ENCODE measurements at regions not wholly inside any gene's neighbourhood (a gene's known extent, or its start where the extent isn't known, plus 50 kb on each side); places are given as distances from the start of the nearest gene placed in this dataset.

DNA sequence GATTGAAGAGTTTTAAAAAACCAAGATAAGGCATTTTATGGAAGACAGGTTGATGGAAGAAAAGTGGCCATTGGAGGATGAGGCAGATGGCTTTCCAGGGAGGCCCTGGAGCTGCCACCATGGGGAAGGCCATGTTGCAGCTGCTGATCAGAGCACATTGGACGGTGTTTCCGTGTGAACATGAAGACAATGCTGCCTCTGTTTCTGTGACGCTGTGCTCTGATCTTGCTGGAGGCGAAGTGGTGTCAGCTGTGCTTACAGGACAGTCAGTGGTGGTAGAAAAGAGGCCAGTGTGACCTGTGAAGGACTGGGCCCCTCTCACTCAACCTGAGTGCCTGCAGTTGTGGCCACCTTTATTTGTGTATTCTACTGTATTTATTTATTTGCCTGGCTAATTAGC lies 132.9 kb downstream of the FAM204A start:
- Mint-ChIP-seq H3K4me1 (ENCODE audit: low read depth) (no peaks in the 10 kb centered on the region), H3K4me3 (no peak overlapping the region), H3K27ac (no peak overlapping the region), H3K27me3 (peaks cover 24% of the 10 kb centered on the region), H3K9me3 (no peaks in the 10 kb centered on the region), H3K36me3 (ENCODE audit: low read depth) (no peaks in the 10 kb centered on the region)

DNA sequence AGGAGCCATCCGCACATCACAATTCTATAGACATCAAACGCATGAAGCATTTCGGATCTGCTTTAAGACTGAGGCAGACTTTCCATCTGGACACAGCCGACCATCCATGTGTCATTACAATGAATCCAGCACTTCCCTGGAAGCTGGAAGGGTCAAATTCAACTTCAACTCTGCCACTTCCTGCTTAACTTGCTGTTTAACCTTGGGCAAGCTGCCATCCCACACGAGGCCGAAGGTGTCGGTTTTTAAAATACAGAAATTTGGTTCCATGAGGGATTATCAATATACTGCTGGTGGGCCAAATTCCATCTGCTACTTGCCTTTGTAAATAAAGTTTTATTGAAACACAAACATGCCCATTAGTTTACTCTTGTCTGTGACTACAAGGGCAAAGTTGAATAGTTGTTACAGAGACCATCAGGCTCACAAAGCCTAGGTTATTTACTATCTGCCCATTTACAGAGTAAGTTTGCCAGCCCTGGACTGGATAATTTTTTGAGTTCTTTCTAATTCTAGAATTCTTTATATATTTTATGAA lies 134.6 kb downstream of the FAM204A start:
- Mint-ChIP-seq H3K27me3 (peaks cover 32% of the 10 kb centered on the region), H3K9me3 (no peaks in the 10 kb centered on the region), H3K4me3 (no peak overlapping the region), H3K27ac (no peak overlapping the region), H3K4me1 (ENCODE audit: low read depth) (no peaks in the 10 kb centered on the region), H3K36me3 (ENCODE audit: low read depth) (no peaks in the 10 kb centered on the region)

DNA sequence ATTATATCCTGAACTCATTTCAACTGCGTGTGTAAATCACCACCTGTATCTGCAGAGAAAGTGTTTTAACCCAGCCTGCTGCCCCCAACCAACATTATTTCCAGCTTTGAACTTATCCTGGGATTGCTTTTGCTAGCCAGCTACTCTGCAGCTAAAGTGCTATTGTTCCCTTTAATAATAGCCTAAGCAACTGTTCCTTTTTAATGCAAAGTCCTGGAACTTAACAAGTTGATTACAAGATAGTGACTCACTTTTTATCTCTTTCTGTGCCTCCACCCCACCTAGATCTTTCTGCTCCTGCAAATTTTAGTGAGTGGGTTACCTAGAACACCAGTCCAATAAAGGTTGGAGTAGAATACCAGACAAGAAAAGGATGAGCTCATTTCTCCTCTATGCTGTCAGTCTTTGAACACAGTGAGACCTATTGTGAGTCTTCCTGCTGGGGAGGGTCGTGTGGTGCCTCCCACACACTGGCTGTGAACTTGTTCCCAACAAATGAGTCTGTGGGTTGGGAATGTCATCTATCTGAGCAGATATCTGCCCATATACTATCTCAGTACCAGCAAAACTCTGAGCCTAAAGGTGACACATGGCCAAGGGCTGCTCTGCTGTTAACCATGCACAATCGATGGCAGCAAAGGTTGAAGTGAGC lies 137.7 kb downstream of the FAM204A start:
- H3K4me1 Mint-ChIP-seq (ENCODE audit: low read depth) = no peaks in the 10 kb centered on the region
- no peaks in the 10 kb centered on the region for H3K36me3 Mint-ChIP-seq (ENCODE audit: low read depth)
- no peak overlapping the region for H3K27ac Mint-ChIP-seq
- H3K4me3 Mint-ChIP-seq = no peak overlapping the region
- H3K27me3 Mint-ChIP-seq = peaks cover 39% of the 10 kb centered on the region
- H3K9me3 Mint-ChIP-seq = peaks cover 4% of the 10 kb centered on the region

DNA sequence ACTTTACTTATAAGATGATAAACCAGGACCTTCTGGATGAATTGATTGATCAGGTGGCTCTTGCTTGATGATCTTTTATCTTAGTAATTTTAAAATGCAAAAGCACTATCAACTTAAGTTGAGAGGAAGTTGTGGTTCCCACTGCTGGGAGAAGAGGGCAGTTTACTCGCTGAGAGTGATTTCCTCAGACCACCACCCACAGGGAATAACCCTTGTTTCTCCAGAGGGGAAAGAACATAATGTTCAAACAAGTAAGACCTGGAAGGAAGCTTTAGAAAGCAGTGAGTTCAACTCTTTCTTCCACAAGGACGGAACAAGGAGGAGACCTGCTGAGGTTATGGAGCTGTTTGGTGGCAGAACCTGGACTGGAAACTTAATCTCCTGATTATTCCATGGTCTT lies 138.7 kb downstream of the FAM204A start:
- Mint-ChIP-seq H3K4me1 (ENCODE audit: low read depth) (no peaks in the 10 kb centered on the region), H3K9me3 (peaks cover 4% of the 10 kb centered on the region), H3K36me3 (ENCODE audit: low read depth) (no peaks in the 10 kb centered on the region), H3K27me3 (peaks cover 35% of the 10 kb centered on the region), H3K4me3 (no peak overlapping the region), H3K27ac (no peak overlapping the region)

DNA sequence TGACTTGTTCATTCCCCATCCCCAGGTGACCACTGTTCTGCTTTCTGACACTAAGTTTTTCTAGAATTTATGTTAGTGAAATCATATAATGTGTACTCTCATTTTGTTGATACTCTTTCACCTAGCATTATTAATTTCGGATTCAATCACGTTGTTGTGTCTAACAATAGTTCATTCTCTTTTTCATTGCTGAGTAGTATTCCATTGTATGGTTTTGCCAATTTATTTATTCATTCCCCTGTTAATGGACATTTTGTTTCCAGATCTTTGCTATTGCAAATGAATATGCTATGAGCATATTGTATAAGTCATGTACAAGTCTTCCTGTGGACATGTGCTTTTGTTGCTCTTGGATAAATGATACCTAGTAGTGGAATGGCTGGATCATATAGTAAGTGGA lies 146.4 kb downstream of the FAM204A start:
- Mint-ChIP-seq H3K27ac (no peak overlapping the region), H3K36me3 (ENCODE audit: low read depth) (no peaks in the 10 kb centered on the region), H3K4me1 (ENCODE audit: low read depth) (no peaks in the 10 kb centered on the region), H3K9me3 (peaks cover 8% of the 10 kb centered on the region), H3K4me3 (no peak overlapping the region), H3K27me3 (peaks cover 11% of the 10 kb centered on the region)

DNA sequence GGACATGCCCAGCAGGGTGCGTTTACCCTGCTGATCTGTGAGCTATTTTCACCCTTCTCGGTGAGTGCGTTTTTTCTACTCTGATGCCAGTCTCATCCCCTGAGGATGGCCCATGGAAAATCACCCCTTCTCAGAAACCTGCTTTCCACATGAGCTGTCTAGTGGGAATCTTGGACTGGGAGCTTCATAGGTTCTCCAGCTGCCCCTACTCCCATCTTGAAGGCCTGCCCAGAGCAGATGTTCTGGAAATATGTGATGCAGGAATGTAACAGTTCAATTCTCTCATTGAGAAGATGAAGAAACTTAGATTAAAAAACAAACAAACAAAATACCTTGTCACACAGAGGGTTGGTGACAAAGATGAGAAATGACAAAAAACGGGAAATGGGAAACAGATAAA lies 146.9 kb upstream of the RAB11FIP2 start:
- no peaks in the 10 kb centered on the region for H3K4me1 Mint-ChIP-seq (ENCODE audit: low read depth)
- H3K27ac Mint-ChIP-seq = no peak overlapping the region
- H3K9me3 Mint-ChIP-seq = peaks cover 4% of the 10 kb centered on the region
- no peaks in the 10 kb centered on the region for H3K36me3 Mint-ChIP-seq (ENCODE audit: low read depth)
- H3K4me3 Mint-ChIP-seq = no peak overlapping the region
- H3K27me3 Mint-ChIP-seq = peaks cover 4% of the 10 kb centered on the region

DNA sequence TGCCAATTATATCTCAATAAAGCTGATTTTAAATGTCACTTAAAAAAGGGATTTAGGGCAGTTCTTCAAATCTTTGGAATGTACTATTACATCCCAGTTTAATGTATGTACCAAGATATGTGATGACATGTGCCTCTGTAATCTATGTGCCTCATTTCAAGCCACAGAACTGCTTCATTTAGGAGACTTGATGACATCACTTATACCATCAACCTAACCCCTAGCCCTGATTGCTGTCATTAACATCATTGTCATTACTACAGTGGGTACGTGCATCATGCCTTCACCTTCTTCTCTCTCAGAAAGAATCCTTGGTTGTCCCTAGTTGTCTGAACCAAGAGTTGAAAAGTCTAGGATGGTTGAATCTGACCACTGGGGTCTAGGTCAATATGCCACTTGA lies 134.3 kb upstream of the RAB11FIP2 start:
- Mint-ChIP-seq H3K9me3 (no peaks in the 10 kb centered on the region), H3K4me1 (ENCODE audit: low read depth) (no peaks in the 10 kb centered on the region), H3K27me3 (peaks cover 4% of the 10 kb centered on the region), H3K27ac (no peak overlapping the region), H3K4me3 (no peak overlapping the region), H3K36me3 (ENCODE audit: low read depth) (no peaks in the 10 kb centered on the region)

DNA sequence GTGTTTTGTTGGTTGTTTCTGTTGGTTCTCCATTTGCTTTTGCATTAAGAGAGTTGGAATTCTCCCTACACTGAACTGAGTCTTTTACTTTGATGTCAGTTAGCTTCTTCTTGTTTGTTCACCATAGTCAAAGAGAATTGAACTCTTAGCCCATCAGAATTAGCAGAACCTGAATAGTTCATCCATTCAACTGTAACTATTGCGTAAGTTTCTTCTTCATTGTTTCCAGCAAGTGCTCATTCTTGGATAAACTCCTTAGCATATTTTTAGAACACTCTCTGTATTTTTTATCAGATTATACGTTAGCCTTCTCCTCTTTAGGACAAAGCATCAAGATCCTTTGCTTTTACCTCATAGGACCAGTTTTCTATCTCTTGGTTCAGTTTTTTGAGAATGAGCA lies 128.4 kb upstream of the RAB11FIP2 start:
- no peaks in the 10 kb centered on the region for H3K4me1 Mint-ChIP-seq (ENCODE audit: low read depth)
- H3K9me3 Mint-ChIP-seq = no peaks in the 10 kb centered on the region
- H3K36me3 Mint-ChIP-seq (ENCODE audit: low read depth) = no peaks in the 10 kb centered on the region
- H3K27me3 Mint-ChIP-seq = peaks cover 15% of the 10 kb centered on the region
- H3K27ac Mint-ChIP-seq = no peak overlapping the region
- no peak overlapping the region for H3K4me3 Mint-ChIP-seq

DNA sequence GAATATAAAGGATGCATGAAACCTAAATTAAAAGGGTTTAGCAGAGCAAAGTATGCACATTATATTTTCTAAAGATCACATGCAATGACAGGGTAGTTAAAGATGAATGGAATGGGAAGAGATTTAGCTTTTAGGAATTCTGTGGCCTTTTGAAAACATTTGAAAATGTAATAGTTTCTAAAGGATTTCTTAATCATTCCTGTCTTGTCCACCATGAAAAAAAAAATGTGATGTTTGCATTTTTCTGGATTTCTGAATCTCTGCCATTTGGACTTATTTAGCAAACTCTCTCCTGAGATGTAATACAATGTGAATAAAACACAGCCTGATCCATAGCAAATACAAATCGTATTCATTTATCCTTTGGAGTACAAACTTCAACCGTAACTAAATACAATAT lies 126.6 kb upstream of the RAB11FIP2 start:
- Mint-ChIP-seq H3K27ac (no peak overlapping the region), H3K27me3 (peaks cover 28% of the 10 kb centered on the region), H3K9me3 (no peaks in the 10 kb centered on the region), H3K4me1 (ENCODE audit: low read depth) (no peaks in the 10 kb centered on the region), H3K36me3 (ENCODE audit: low read depth) (no peaks in the 10 kb centered on the region), H3K4me3 (no peak overlapping the region)

DNA sequence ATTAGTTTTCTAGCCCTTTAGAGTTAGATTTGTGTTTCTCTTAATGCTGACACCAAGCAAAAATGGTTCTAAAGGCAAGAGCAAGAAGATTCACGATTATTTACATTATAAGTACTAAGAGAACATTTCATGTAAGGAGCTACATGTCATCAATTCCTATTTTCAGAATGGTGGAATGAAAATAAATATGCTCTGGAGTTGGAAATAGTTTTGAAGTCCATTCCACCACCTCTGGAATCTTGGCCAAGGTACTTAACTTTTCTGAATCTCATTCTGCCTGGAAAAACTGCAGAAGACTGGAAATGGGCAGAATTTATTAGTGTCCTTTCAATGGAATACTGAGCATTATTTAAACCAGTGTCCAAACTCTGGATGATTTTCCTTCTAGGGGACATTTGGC lies 125.1 kb upstream of the RAB11FIP2 start:
- Mint-ChIP-seq H3K4me3 (no peak overlapping the region), H3K27ac (no peak overlapping the region), H3K36me3 (ENCODE audit: low read depth) (no peaks in the 10 kb centered on the region), H3K9me3 (no peaks in the 10 kb centered on the region), H3K4me1 (ENCODE audit: low read depth) (no peaks in the 10 kb centered on the region), H3K27me3 (peaks cover 33% of the 10 kb centered on the region)

DNA sequence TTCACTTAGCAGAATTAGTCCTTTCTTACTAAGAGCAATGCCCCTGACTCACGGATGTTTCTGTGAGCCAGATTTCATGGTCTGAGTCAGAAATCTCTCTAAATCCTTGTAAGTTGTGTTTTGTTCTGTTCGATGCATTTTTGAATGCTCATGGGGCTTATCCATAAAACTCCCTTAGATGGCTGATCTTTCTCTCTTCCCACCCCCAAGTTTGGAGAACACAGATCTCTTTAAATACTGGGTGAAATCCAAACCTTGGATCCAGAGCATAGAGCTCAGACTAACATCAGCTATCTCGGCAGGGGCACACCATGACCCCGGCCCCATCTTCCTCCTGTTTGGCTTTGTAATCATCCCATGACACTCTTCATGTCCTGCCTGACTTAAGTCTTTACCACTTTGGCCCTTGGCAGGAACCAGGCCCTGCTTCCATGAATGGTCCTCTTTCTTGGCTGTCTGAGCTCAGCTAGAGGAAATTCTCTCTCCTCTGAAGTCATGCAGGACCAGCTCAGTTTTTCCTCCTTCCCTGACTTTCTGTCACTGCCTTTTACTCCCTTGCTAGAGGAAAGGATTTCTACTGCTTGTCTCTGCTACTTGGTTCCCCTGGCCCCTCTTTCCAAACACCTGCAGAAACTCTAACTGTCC lies 120.4 kb upstream of the RAB11FIP2 start:
- no peak overlapping the region for H3K4me3 Mint-ChIP-seq

DNA sequence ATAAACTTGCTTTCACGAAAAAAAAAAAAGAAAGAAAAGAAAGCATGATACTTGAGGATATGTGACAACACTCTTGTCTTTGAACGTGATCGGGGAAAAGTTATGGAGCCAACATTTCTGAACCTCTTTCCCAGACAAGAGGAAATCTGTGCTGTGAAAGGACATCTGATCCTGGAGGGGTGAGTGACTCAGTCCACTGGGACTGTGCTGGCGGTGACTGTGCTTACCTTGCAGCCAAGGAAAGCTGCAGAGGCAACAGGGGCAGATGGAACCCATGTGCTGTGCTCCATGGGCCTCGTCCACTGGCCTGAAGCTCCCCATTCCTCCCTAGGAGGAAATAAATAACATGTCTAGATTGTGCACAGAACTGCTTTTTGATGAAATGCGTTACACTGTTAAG lies 116.5 kb upstream of the RAB11FIP2 start:
- no peak overlapping the region for H3K4me3 Mint-ChIP-seq
- H3K36me3 Mint-ChIP-seq (ENCODE audit: low read depth) = no peaks in the 10 kb centered on the region
- no peaks in the 10 kb centered on the region for H3K9me3 Mint-ChIP-seq
- H3K4me1 Mint-ChIP-seq (ENCODE audit: low read depth) = no peaks in the 10 kb centered on the region
- peaks cover 11% of the 10 kb centered on the region for H3K27me3 Mint-ChIP-seq
- H3K27ac Mint-ChIP-seq = no peak overlapping the region

More for the DNA sequence above, 120.4 kb upstream of the RAB11FIP2 start:
- no peaks in the 10 kb centered on the region for H3K9me3 Mint-ChIP-seq
- H3K36me3 Mint-ChIP-seq (ENCODE audit: low read depth) = no peaks in the 10 kb centered on the region
- H3K27ac Mint-ChIP-seq = no peak overlapping the region
- peaks cover 24% of the 10 kb centered on the region for H3K27me3 Mint-ChIP-seq
- no peaks in the 10 kb centered on the region for H3K4me1 Mint-ChIP-seq (ENCODE audit: low read depth)

DNA sequence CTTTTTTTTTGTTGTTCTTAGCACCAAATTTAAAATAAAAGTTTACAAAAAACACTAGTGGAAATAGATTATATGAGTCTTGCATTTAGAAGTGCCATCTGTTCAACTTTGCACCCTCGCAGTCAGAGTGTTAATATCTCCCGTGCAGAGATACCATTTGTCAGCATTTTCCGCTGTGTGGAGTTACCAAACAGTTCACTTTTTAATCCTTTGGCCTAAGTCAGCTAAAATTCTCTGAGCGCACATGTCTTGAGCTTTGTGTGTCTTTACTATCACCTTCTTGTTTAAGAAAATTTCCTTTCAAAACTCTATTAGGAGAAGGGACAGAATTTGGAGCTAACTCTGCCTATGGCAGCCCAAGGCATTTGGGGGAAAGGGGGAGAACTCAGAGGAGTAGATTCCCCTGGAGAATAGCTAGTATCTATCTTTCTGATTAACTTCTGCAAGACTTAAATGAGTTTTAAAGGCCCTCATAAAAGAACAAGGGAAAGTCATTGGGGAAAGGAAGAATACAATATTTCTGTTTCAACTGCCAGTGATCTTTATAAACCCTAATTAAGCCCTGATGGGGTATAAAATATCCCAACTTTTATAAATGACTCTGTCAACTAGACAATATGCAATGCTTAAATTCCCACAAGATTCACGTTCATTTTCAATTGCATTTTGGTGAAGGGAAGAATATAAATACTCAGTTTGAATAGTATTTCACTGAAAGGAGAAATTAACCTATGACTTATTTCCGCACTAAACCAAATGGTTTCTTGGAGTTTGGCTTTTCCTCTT lies 114.9 kb upstream of the RAB11FIP2 start:
- H3K27ac Mint-ChIP-seq = no peak overlapping the region
- no peaks in the 10 kb centered on the region for H3K4me1 Mint-ChIP-seq (ENCODE audit: low read depth)
- no peaks in the 10 kb centered on the region for H3K36me3 Mint-ChIP-seq (ENCODE audit: low read depth)
- no peak overlapping the region for H3K4me3 Mint-ChIP-seq
- H3K27me3 Mint-ChIP-seq = peaks cover 5% of the 10 kb centered on the region
- H3K9me3 Mint-ChIP-seq = peaks cover 3% of the 10 kb centered on the region

DNA sequence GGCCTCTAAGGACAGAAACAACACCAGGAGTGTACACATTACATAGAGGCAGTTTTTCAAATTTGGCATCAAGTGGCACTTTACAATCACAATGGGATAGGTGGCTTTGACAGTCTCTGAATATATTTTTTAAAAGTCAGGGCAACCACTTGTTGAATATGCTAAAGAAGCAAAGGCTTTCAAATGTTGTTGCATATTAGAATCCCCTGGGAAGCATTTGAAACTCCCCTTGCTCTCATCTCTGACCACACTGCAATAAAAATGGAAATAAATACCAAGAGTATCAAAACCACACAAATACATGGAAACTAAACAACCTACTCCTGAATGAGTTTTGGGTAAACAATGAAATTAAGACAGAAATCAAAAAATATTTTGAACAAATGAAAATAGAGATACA lies 106.5 kb upstream of the RAB11FIP2 start:
- H3K27me3 Mint-ChIP-seq = peaks cover 22% of the 10 kb centered on the region
- H3K4me1 Mint-ChIP-seq (ENCODE audit: low read depth) = no peaks in the 10 kb centered on the region
- no peak overlapping the region for H3K4me3 Mint-ChIP-seq
- H3K27ac Mint-ChIP-seq = no peak overlapping the region
- H3K36me3 Mint-ChIP-seq (ENCODE audit: low read depth) = no peaks in the 10 kb centered on the region
- peaks cover 3% of the 10 kb centered on the region for H3K9me3 Mint-ChIP-seq

DNA sequence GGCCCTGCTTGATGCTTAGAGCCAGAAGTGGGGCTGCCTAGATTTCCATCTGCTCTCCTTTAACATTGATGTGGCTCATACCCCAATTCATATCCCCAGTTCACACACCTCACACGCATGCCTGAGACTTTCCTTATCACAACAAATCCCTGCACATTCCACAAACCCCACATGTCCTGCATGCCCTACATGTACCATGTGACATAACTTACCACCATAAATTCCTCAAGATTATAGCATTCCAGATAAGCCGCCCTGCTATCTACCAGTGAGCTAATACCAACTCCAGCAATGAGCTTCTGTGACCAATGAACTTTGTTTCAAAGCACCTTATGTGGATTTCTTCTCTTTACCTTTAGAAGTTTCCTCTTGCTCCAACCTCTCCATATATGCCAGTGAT lies 104.7 kb upstream of the RAB11FIP2 start:
- no peaks in the 10 kb centered on the region for H3K9me3 Mint-ChIP-seq
- H3K36me3 Mint-ChIP-seq (ENCODE audit: low read depth) = no peaks in the 10 kb centered on the region
- H3K27me3 Mint-ChIP-seq = peaks cover 27% of the 10 kb centered on the region
- no peak overlapping the region for H3K4me3 Mint-ChIP-seq
- H3K27ac Mint-ChIP-seq = no peak overlapping the region
- H3K4me1 Mint-ChIP-seq (ENCODE audit: low read depth) = no peaks in the 10 kb centered on the region

Measured in stimulated activated naive CD8-positive, alpha-beta T cell treated with anti-CD3 and anti-CD28 coated beads, Interleukin-15, Interleukin-2, amounts not matched to agents 100 ng/mL and 50 ng/mL, for 24 hours (primary cell).